ENCODE measurements at regions not wholly inside any gene's neighbourhood (a gene's known extent, or its start where the extent isn't known, plus 50 kb on each side); places are given as distances from the start of the nearest gene placed in this dataset.

GRCh38 chr14:89477391-89477790, 60.4 kb upstream of the FOXN3 start:
- Histone ChIP-seq H3K4me3 (no peak overlapping the region), H3K27ac (peak overlapping the region in 3 of 4 donors; percentile 35 to 61 (median 38)), H3K27me3 (no peaks in the 10 kb centered on the region), H3K36me3 (replicated peaks in 1 of 2; ENCODE audit: insufficient read depth in 1 of 2, low read depth in 2 of 2) (no peaks in the 10 kb centered on the region), H3K9me3 (no peaks in the 10 kb centered on the region), H3K4me1 (peaks cover 16% of the 10 kb centered on the region)
- peak; percentile 75 for ATAC-seq
- WGBS, 2 donors, result 34 to 41% methylated on average over 4 of the region's 4 CpGs
- intact Hi-C loops (cut with DNase I), result no loop called here
- TF ChIP-seq POLR2A (IDR thresholded peaks at IDR 0.05) (no peak), CTCF (IDR thresholded peaks at IDR 0.05) (no peak)
- peak; percentile 49 to 83 (median 76) for DNase-seq

GRCh38 chr14:89476354-89476896, 59.4 kb upstream of the FOXN3 start:
- no peak for TF ChIP-seq POLR2A (IDR thresholded peaks at IDR 0.05)
- no peak for TF ChIP-seq CTCF (IDR thresholded peaks at IDR 0.05)
- Histone ChIP-seq H3K36me3 (replicated peaks in 1 of 2; ENCODE audit: insufficient read depth in 1 of 2, low read depth in 2 of 2) (no peaks in the 10 kb centered on the region), H3K27ac (peak overlapping the region in 1 of 4 donors; percentile 35), H3K4me3 (no peak overlapping the region), H3K9me3 (no peaks in the 10 kb centered on the region), H3K4me1 (peaks cover 16% of the 10 kb centered on the region), H3K27me3 (no peaks in the 10 kb centered on the region)
- ATAC-seq (no peak), DNase-seq (no peak)
- WGBS, 2 donors, result 94 to 96% methylated on average over 10 of the region's 10 CpGs
- intact Hi-C loops (cut with DNase I), result no loop called here

- no peaks in the 10 kb centered on the region for H3K9me3 ChIP-seq
- DNase-seq (no peak), ATAC-seq (no peak)
- no peak for TF ChIP-seq POLR2A (IDR thresholded peaks at IDR 0.05)
- no peak for TF ChIP-seq CTCF (IDR thresholded peaks at IDR 0.05)
- no peaks in the 10 kb centered on the region for H3K27me3 ChIP-seq
- no peaks in the 10 kb centered on the region for H3K36me3 ChIP-seq (replicated peaks in 1 of 2; ENCODE audit: insufficient read depth in 1 of 2, low read depth in 2 of 2)
- intact Hi-C loops (cut with DNase I), result no loop called here
- peaks cover 16% of the 10 kb centered on the region for H3K4me1 ChIP-seq
- 70 to 78% methylated on average over 4 of the region's 4 CpGs for WGBS, 2 donors
- no peak overlapping the region for H3K4me3 ChIP-seq
- no peak overlapping the region for H3K27ac ChIP-seq
Observed at GRCh38 chr14:89474464-89474863, 57.4 kb upstream of the FOXN3 start.

- no peaks in the 10 kb centered on the region for H3K27me3 ChIP-seq
- no peak overlapping the region for H3K27ac ChIP-seq
- peaks cover 16% of the 10 kb centered on the region for H3K4me1 ChIP-seq
- TF ChIP-seq POLR2A (IDR thresholded peaks at IDR 0.05) (no peak), CTCF (IDR thresholded peaks at IDR 0.05) (no peak)
- 93 to 97% methylated on average over 2 of the region's 2 CpGs for WGBS, 2 donors
- ATAC-seq, result no peak
- H3K4me3 ChIP-seq, result no peak overlapping the region
- no peaks in the 10 kb centered on the region for H3K36me3 ChIP-seq (replicated peaks in 1 of 2; ENCODE audit: insufficient read depth in 1 of 2, low read depth in 2 of 2)
- intact Hi-C loops (cut with DNase I), result no loop called here
- H3K9me3 ChIP-seq, result no peaks in the 10 kb centered on the region
- DNase-seq, result no peak
Observed at GRCh38 chr14:89473989-89474388, 57.0 kb upstream of the FOXN3 start.

GRCh38 chr14:89473569-89473968, 56.5 kb upstream of the FOXN3 start:
- TF ChIP-seq CTCF (IDR thresholded peaks at IDR 0.05), result no peak
- TF ChIP-seq POLR2A (IDR thresholded peaks at IDR 0.05), result no peak
- H3K4me1 ChIP-seq, result peaks cover 16% of the 10 kb centered on the region
- ATAC-seq, result no peak
- no peaks in the 10 kb centered on the region for H3K36me3 ChIP-seq (replicated peaks in 1 of 2; ENCODE audit: insufficient read depth in 1 of 2, low read depth in 2 of 2)
- H3K9me3 ChIP-seq, result no peaks in the 10 kb centered on the region
- intact Hi-C loops (cut with DNase I), result no loop called here
- no peak for DNase-seq
- no peak overlapping the region for H3K27ac ChIP-seq
- H3K27me3 ChIP-seq, result no peaks in the 10 kb centered on the region
- 92 to 93% methylated on average over 2 of the region's 2 CpGs for WGBS, 2 donors
- no peak overlapping the region for H3K4me3 ChIP-seq

All from body of pancreas (tissue), 4 donors.